CD4-positive, alpha-beta T cell (primary cell): ENCODE measurements at regions not wholly inside any gene's neighbourhood (a gene's known extent, or its start where the extent isn't known, plus 50 kb on each side); places are given as distances from the start of the nearest gene placed in this dataset.
"Not testable (repeated sequence)": the region's sequence is repeated elsewhere in the genome, so short reads cannot be mapped to it uniquely, and the experiment has no call there.

ENCODE experiments used
- ATAC-seq: fragments of 200-7000 bp; cut with Tn5 transposase; one replicate; pipeline ENCODE4 v1.10.0; 2022; ENCODE audit warnings: mild to moderate bottlenecking; ENCODE audit not compliant: poor library complexity
- CTCF ChIA-PET: fragments of 350-600 bp; sonication (Branson Sonifier 250); formaldehyde crosslinking; loops from one replicate; lab custom pipeline; 2021; ENCODE audit warnings: antibody characterized with exemption, inconsistent platforms; lab: Charles Lee
- POLR2A ChIA-PET: fragments of 350-600 bp; sonication (Branson Sonifier 250); formaldehyde crosslinking; loops from one replicate; lab custom pipeline; 2021; ENCODE audit warnings: antibody characterized with exemption, inconsistent platforms; lab: Charles Lee
- DNase-seq, 14 experiments: peaks; one replicate each; pipeline ENCODE4 v3.0.0-alpha.2; 2013 to 2020; ENCODE audit warnings: mixed read lengths in 2 of 14
- H3K27ac ChIP-seq, 2 donors: one replicate each; pipeline versions ENCODE4 v1.5.1 to v1.7.0; 2013; ENCODE audit warnings: low read length in 2 of 2, low read depth in 1 of 2, mild to moderate bottlenecking in 1 of 2
- H3K27me3 ChIP-seq, 2 experiments: 1 replicate in 1 of 2; 2 replicates in 1 of 2; pipeline versions ENCODE4 v1.6.1 to v1.7.0; 2013; ENCODE audit warnings: low read length in 2 of 2, control low read depth in 1 of 2, mild to moderate bottlenecking in 1 of 2, moderate library complexity in 1 of 2; ENCODE audit not compliant: insufficient read depth in 2 of 2, control insufficient read depth in 1 of 2
- H3K36me3 ChIP-seq: one replicate; pipeline ENCODE4 v1.6.1; 2013; ENCODE audit warnings: low read length, control low read depth; ENCODE audit not compliant: insufficient read depth
- H3K4me1 ChIP-seq: one replicate; pipeline ENCODE4 v1.6.1; 2013; ENCODE audit warnings: low read length, control low read depth; ENCODE audit not compliant: insufficient read depth
- H3K4me3 ChIP-seq: one replicate; pipeline ENCODE4 v1.5.1; 2013; ENCODE audit warnings: mild to moderate bottlenecking, low read length, moderate library complexity
- H3K9me3 ChIP-seq, 2 experiments: 1 replicate in 1 of 2; 2 replicates in 1 of 2; pipeline versions ENCODE4 v1.6.1 to v1.7.0; 2013; ENCODE audit warnings: low read length in 2 of 2, mild to moderate bottlenecking in 2 of 2, control low read depth in 1 of 2, moderate library complexity in 1 of 2; ENCODE audit not compliant: control insufficient read depth in 1 of 2, insufficient read depth in 1 of 2
- H3K27ac Mint-ChIP-seq: one replicate; pipeline ENCODE4 v1.8.0; 2020; ENCODE audit warnings: mixed read lengths
- H3K27me3 Mint-ChIP-seq: one replicate; pipeline ENCODE4 v1.8.0; 2021; ENCODE audit warnings: mixed read lengths
- H3K36me3 Mint-ChIP-seq: one replicate; pipeline ENCODE4 v1.8.0; 2021; ENCODE audit warnings: low read depth, mixed read lengths
- H3K4me1 Mint-ChIP-seq: one replicate; pipeline ENCODE4 v1.8.0; 2021; ENCODE audit warnings: low read depth, mixed read lengths
- H3K4me3 Mint-ChIP-seq: one replicate; pipeline ENCODE4 v1.8.0; 2020; ENCODE audit warnings: mild to moderate bottlenecking, mixed read lengths
- H3K9me3 Mint-ChIP-seq: one replicate; pipeline ENCODE4 v1.8.0; 2020; ENCODE audit warnings: mixed read lengths
- intact Hi-C, 2 experiments: fragments of 100-400 bp; cut with DNase I in 1 of 2; cut with micrococcal nuclease in 1 of 2; formaldehyde crosslinking; loops; one replicate each; pipeline versions ENCODE4 v1.15.1 to v1.9.0; 2023 to 2025; cut with DNase I, micrococcal nuclease
- TF ChIP-seq, protein P1 (sequence below): fragments of 200-600 bp; IDR thresholded peaks from one replicate; pipeline ENCODE4 v1.8.0; 2022; ENCODE audit warnings: antibody characterized with exemption, mild to moderate bottlenecking

DNA sequence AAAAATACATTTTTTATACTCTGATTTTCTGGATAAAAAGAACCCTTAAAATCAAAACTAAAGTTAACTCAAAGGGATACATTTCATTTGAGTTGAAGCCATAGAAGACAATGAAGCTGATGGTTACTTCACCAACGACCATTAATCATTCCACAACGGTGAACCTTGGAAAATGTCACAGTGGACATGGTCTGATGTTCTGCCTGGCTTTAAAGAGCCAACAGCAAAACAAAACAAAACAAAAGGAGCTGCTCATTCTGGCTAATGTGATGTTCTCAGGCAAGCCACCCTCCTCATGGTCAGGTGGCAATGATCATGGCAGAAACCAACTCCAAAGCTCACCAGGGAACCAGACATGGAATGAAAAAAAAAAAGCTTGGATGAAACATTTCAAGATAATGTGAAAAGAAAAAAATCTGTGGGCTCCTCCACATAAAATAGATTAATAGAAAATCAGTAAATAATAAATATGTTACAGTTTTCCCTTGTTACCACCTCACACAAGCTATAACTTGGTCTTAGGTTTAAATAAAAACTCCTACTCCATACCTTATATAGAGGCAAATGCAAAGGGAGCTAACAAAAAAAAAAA is 90.1 kb upstream of the SERTAD2 start:
- Mint-ChIP-seq H3K27ac (no peak overlapping the region), H3K27me3 (no peaks in the 10 kb centered on the region), H3K36me3 (no peaks in the 10 kb centered on the region), H3K4me1 (peaks cover 15% of the 10 kb centered on the region), H3K9me3 (no peaks in the 10 kb centered on the region), H3K4me3 (no peak overlapping the region)
- no peak for DNase-seq
- Histone ChIP-seq H3K27me3 (no peaks in the 10 kb centered on the region), H3K27ac (no peak overlapping the region), H3K4me1 (peaks cover 4% of the 10 kb centered on the region), H3K36me3 (no peaks in the 10 kb centered on the region), H3K4me3 (no peak overlapping the region), H3K9me3 (no peaks in the 10 kb centered on the region)
- intact Hi-C loops, result no loop called here
- CTCF ChIA-PET, result interaction anchor here (0.8 to 1.2 kb wide), 3 partner anchors 88 to 98 kb away, joined by 3 to 6 read pairs (median 3); no protein-coding TSS in a partner anchor
- POLR2A ChIA-PET, result interaction anchor here (1.5 to 3.2 kb wide), 2 partner anchors 8 to 90 kb away, joined by 7 to 20 read pairs; partner anchors contain the start of gene SERTAD2
- ATAC-seq, result no peak
- TF ChIP-seq, protein P1, sequence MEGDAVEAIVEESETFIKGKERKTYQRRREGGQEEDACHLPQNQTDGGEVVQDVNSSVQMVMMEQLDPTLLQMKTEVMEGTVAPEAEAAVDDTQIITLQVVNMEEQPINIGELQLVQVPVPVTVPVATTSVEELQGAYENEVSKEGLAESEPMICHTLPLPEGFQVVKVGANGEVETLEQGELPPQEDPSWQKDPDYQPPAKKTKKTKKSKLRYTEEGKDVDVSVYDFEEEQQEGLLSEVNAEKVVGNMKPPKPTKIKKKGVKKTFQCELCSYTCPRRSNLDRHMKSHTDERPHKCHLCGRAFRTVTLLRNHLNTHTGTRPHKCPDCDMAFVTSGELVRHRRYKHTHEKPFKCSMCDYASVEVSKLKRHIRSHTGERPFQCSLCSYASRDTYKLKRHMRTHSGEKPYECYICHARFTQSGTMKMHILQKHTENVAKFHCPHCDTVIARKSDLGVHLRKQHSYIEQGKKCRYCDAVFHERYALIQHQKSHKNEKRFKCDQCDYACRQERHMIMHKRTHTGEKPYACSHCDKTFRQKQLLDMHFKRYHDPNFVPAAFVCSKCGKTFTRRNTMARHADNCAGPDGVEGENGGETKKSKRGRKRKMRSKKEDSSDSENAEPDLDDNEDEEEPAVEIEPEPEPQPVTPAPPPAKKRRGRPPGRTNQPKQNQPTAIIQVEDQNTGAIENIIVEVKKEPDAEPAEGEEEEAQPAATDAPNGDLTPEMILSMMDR, result no peak

DNA sequence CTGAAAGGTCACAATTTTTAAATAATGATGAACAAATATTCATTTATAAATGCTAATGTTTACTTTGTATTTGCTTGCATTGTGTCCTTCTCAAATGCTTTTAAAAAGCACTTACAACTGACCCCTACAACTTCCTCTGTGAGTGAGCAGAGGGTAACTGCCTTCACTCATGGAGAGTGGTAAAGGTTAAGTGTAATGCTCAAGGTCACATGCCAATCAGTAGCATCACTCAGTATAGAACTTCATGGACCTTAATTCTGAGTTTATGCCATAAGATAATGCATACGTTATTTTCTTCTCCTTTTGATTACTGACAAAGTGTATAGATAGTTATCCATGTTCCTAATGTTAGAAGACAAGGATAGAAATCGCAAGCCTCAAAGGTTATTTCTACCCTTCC is 91.8 kb upstream of the SERTAD2 start:
- H3K36me3 Mint-ChIP-seq, result peaks cover 4% of the 10 kb centered on the region
- Histone ChIP-seq H3K27me3 (no peaks in the 10 kb centered on the region), H3K4me1 (peaks cover 9% of the 10 kb centered on the region), H3K4me3 (no peak overlapping the region), H3K9me3 (no peaks in the 10 kb centered on the region), H3K36me3 (no peaks in the 10 kb centered on the region), H3K27ac (no peak overlapping the region)
- H3K27ac Mint-ChIP-seq, result no peak overlapping the region
- no peak for ATAC-seq
- H3K4me3 Mint-ChIP-seq, result no peak overlapping the region
- no peaks in the 10 kb centered on the region for H3K27me3 Mint-ChIP-seq
- DNase-seq, result no peak
- peaks cover 26% of the 10 kb centered on the region for H3K4me1 Mint-ChIP-seq
- intact Hi-C loops, result no loop called here
- TF ChIP-seq, protein P1, result no peak
- ChIA-PET CTCF (no interaction called here), POLR2A (interaction anchor here (1.2 kb wide), 1 partner anchor 92 kb away, joined by 5 read pairs; the partner anchor contains the start of gene SERTAD2)
- H3K9me3 Mint-ChIP-seq, result no peaks in the 10 kb centered on the region

DNA sequence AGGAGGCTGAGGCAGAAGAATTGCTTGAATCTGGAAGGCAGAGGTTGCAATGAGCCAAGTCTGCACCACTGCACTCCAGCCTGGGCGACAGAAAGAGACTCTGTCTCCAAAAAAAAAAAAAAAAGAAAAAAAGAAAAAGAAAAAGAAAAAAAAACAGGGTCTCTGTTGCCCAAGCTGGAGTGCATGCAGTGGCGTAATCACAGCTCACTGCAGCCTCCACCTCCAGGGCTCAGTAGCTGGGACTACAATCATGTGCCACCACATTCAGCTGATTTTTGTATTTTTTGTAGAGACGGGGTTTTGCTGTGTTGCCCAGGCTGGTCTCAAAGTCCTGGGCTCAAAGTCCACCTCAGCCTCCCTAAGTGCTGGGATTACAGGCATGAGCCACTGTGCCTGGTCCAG is 94.0 kb upstream of the SERTAD2 start:
- H3K27me3 ChIP-seq, intact Hi-C loops, H3K9me3 Mint-ChIP-seq, H3K27ac ChIP-seq, H3K4me3 ChIP-seq, H3K4me3 Mint-ChIP-seq, H3K9me3 ChIP-seq, DNase-seq, H3K27me3 Mint-ChIP-seq, ATAC-seq, H3K27ac Mint-ChIP-seq, H3K36me3 ChIP-seq: not testable (repeated sequence)
- Mint-ChIP-seq H3K4me1 (peaks cover 36% of the 10 kb centered on the region), H3K36me3 (peaks cover 11% of the 10 kb centered on the region)
- ChIA-PET POLR2A (interaction anchor here (0.8 to 6.4 kb wide), 6 partner anchors 9 to 103 kb away, joined by 3 to 395 read pairs (median 4); partner anchors contain the start of gene SERTAD2), CTCF (interaction anchor here (1.6 to 3.6 kb wide), 2 partner anchors 94 to 102 kb away, joined by 6 to 13 read pairs; partner anchors contain the start of gene SERTAD2)
- peaks cover 16% of the 10 kb centered on the region for H3K4me1 ChIP-seq
